ENCODE measurements at regions not wholly inside any gene's neighbourhood (a gene's known extent, or its start where the extent isn't known, plus 50 kb on each side); places are given as distances from the start of the nearest gene placed in this dataset.

DNA sequence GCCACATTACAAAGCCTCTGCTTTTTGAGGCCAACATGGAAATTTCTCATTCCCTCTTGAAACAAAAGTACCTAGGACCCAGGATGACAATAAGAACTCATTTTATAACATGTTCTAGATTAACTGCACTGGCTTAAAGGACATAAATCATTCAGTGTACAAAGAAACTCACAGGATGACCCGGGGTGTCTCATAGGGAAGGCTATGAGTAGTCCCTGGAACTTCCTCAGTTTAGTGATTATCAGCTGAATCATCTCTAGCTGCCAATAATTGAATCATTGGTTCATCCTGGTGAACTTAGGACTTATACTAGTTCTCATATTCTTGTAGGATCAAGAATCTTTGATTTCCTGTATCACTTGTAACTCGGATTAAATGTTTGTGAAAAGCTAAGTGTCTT is 95.8 kb upstream of the WDR1 start:
- no peak for TF ChIP-seq POLR2AphosphoS5 (IDR thresholded peaks at IDR 0.05; ENCODE audit: insufficient read depth in 1 of 2, low read depth in 1 of 2)
- TF ChIP-seq CTCF (IDR thresholded peaks at IDR 0.05) = no peak

Measured in vagina (tissue), 2 donors.